SK-N-SH (cell line): ENCODE measurements at regions not wholly inside any gene's neighbourhood (a gene's known extent, or its start where the extent isn't known, plus 50 kb on each side); places are given as distances from the start of the nearest gene placed in this dataset.

Source experiments
- CTCF ChIA-PET: fragments of 300-600, 350-600 bp; formaldehyde crosslinking; extraction: SDS; loops from one replicate; lab custom pipeline; 2021; lab: Yijun Ruan, JAX
- POLR2A ChIA-PET: fragments of 350-600 bp; sonication (Branson Sonifier 250); formaldehyde crosslinking; extraction: SDS; loops from one replicate; lab custom pipeline; 2020; ENCODE audit warnings: antibody characterized with exemption, inconsistent platforms; lab: Yijun Ruan, JAX
- DNase-seq: peaks from one replicate; pipeline ENCODE4 v3.0.0; 2012
- H2AFZ ChIP-seq: fragments of 200-600 bp; sonication (generic); 2 replicates; pipeline ENCODE4 v1.8.1; 2016; ENCODE audit warnings: antibody characterized with exemption, mild to moderate bottlenecking, low read depth
- H3F3A ChIP-seq: fragments of 200-600 bp; sonication (generic); replicated peaks from 2 replicates; pipeline ENCODE3; 2016; ENCODE audit warnings: antibody characterized with exemption, mild to moderate bottlenecking; ENCODE audit not compliant: insufficient read depth
- H3K27ac ChIP-seq, 2 experiments: fragments of 200-500 bp in 1 of 2; fragments of 200-600 bp in 1 of 2; sonication (Bioruptor generic) in 1 of 2; sonication (generic), shearing (Covaris generic) in 1 of 2; 2 replicates each; pipeline versions ENCODE4 v1.5.1 to v1.6.1; 2014 to 2016; ENCODE audit warnings: low read depth in 2 of 2, inconsistent platforms in 1 of 2, low read length in 1 of 2, mild to moderate bottlenecking in 1 of 2, mixed read lengths in 1 of 2
- H3K27me3 ChIP-seq: fragments of 200-600 bp; sonication (generic), shearing (Covaris generic); 2 replicates; pipeline ENCODE4 v1.6.1; 2016; ENCODE audit warnings: mixed run types; ENCODE audit not compliant: insufficient read depth
- H3K36me3 ChIP-seq, 2 experiments: fragments of 200-500 bp in 1 of 2; fragments of 200-600 bp in 1 of 2; sonication (Bioruptor generic) in 1 of 2; sonication (generic) in 1 of 2; replicated peaks in 1 of 2; 2 replicates each; pipeline versions ENCODE3 to v1.5.1; 2014 to 2016; ENCODE audit warnings: low read length in 1 of 2, mild to moderate bottlenecking in 1 of 2; ENCODE audit not compliant: insufficient read depth in 2 of 2, control insufficient read depth in 1 of 2
- H3K4me1 ChIP-seq, 2 experiments: fragments of 200-500 bp in 1 of 2; fragments of 200-600 bp in 1 of 2; sonication (Bioruptor generic) in 1 of 2; sonication (generic), shearing (Covaris generic) in 1 of 2; 2 replicates each; pipeline versions ENCODE4 v1.5.1 to v1.6.1; 2014 to 2016; ENCODE audit warnings: low read depth in 1 of 2, low read length in 1 of 2, mixed run types in 1 of 2; ENCODE audit not compliant: insufficient read depth in 2 of 2, control insufficient read depth in 1 of 2
- H3K4me2 ChIP-seq: fragments of 200-600 bp; sonication (generic), shearing (Covaris generic); 2 replicates; pipeline ENCODE4 v1.6.1; 2017; ENCODE audit warnings: mixed run types
- H3K4me3 ChIP-seq, 2 experiments: fragments of 200-500 bp in 1 of 2; fragments of 200-600 bp in 1 of 2; sonication (Bioruptor generic) in 1 of 2; sonication (generic), shearing (Covaris generic) in 1 of 2; 2 replicates each; pipeline versions ENCODE4 v1.5.1 to v1.8.1; 2014 to 2016; ENCODE audit warnings: low read depth in 2 of 2, inconsistent platforms in 1 of 2, low read length in 1 of 2, mild to moderate bottlenecking in 1 of 2, mixed read lengths in 1 of 2, moderate library complexity in 1 of 2
- H3K79me2 ChIP-seq: fragments of 200-600 bp; sonication (generic); 2 replicates; pipeline ENCODE4 v1.8.1; 2017; ENCODE audit warnings: mild to moderate bottlenecking; ENCODE audit not compliant: insufficient read depth
- H3K9ac ChIP-seq: fragments of 200-600 bp; sonication (generic); 2 replicates; pipeline ENCODE4 v1.6.1; 2017; ENCODE audit warnings: mixed run types
- H3K9me2 ChIP-seq: fragments of 200-600 bp; sonication (generic); 2 replicates; pipeline ENCODE4 v1.6.1; 2017; ENCODE audit warnings: mixed run types
- H3K9me3 ChIP-seq: fragments of 200-600 bp; sonication (generic); 2 replicates; pipeline ENCODE4 v1.6.1; 2017; ENCODE audit warnings: mixed run types, mild to moderate bottlenecking, moderate library complexity
- H4K20me1 ChIP-seq: fragments of 200-600 bp; sonication (generic); 2 replicates; pipeline ENCODE4 v1.6.1; 2017; ENCODE audit warnings: mild to moderate bottlenecking, mixed run types; ENCODE audit not compliant: insufficient read depth
- EZH2phosphoT487 ChIP-seq: fragments of 200-600 bp; sonication (generic); IDR thresholded peaks from 2 replicates; pipeline ENCODE4 v1.6.1; 2017; ENCODE audit warnings: low read depth, mixed run types, mild to moderate bottlenecking, antibody characterized with exemption, moderate library complexity, borderline replicate concordance
- GABPA ChIP-seq: IDR thresholded peaks from 2 replicates; pipeline ENCODE4 v1.4.0; 2012; ENCODE audit warnings: low read depth, mild to moderate bottlenecking
- GATA2 ChIP-seq: sonication (generic); formaldehyde crosslinking; IDR thresholded peaks from 2 replicates; pipeline ENCODE4 v1.5.0; 2020; ENCODE audit warnings: mild to moderate bottlenecking, missing genetic modification reagents
- IRF3 ChIP-seq: fragments of 150-350 bp; IDR thresholded peaks from 2 replicates; pipeline ENCODE4 v1.6.1; 2016; ENCODE audit warnings: mild to moderate bottlenecking, low read depth, low read length
- MEF2A ChIP-seq: IDR thresholded peaks from 2 replicates; pipeline ENCODE4 v1.4.0; 2012; ENCODE audit warnings: low read depth, borderline replicate concordance
- NRF1 ChIP-seq: IDR thresholded peaks from 2 replicates; pipeline ENCODE4 v1.6.1; 2012; ENCODE audit warnings: low read depth, mild to moderate bottlenecking, low read length
- POLR2AphosphoS5 ChIP-seq: IDR thresholded peaks from 2 replicates; pipeline ENCODE4 v1.6.1; 2012; ENCODE audit warnings: low read depth, low read length
- RCOR1 ChIP-seq: fragments of 150-350 bp; IDR thresholded peaks from 2 replicates; pipeline ENCODE4 v1.6.1; 2017; ENCODE audit warnings: antibody characterized with exemption, low read length
- RFX5 ChIP-seq: IDR thresholded peaks from 2 replicates; pipeline ENCODE4 v1.6.1; 2012; ENCODE audit warnings: mild to moderate bottlenecking, improper control_type of control experiment, low read length
- TCF12 ChIP-seq: IDR thresholded peaks from 2 replicates; pipeline ENCODE4 v1.4.0; 2012
- USF1 ChIP-seq: IDR thresholded peaks from 2 replicates; pipeline ENCODE4 v1.4.0; 2012; ENCODE audit warnings: low read depth, borderline replicate concordance
- WGBS: methylation state at CpG from one replicate; pipeline ENCODE4 v1.1.6; 2017; ENCODE audit warnings: low lambda C conversion rate; 5-methylcytosine and 5-hydroxymethylcytosine counted together

- no peaks in the 10 kb centered on the region for H3K27me3 ChIP-seq
- POLR2A ChIA-PET: no interaction called here
- H2AFZ ChIP-seq: no peak overlapping the region
- no peak overlapping the region for H3K9ac ChIP-seq
- H3K36me3 ChIP-seq: no peaks in the 10 kb centered on the region
- peaks cover 13% of the 10 kb centered on the region for H3F3A ChIP-seq
- DNase-seq: no peak
- H3K4me1 ChIP-seq: no peaks in the 10 kb centered on the region
- no peak overlapping the region for H3K4me2 ChIP-seq
- H4K20me1 ChIP-seq: no peaks in the 10 kb centered on the region
- 24% methylated on average over 1 of the region's 1 CpG for WGBS
- H3K9me2 ChIP-seq: no peaks in the 10 kb centered on the region
- H3K27ac ChIP-seq: no peak overlapping the region
- H3K79me2 ChIP-seq: no peaks in the 10 kb centered on the region
- H3K4me3 ChIP-seq: no peak overlapping the region
- no peak for TF ChIP-seq EZH2phosphoT487
- TF ChIP-seq RCOR1: no peak
- TF ChIP-seq GABPA: no peak
- TF ChIP-seq, all 33 proteins: peak for 0
- CTCF ChIA-PET: no interaction called here
- 0 out of 2 replicates have a peak, but pooled peaks cover 4% of the 10 kb centered on the region for H3K9me3 ChIP-seq
Measured at GRCh38 chr6:140905050-140905449, 1227.7 kb upstream of the GJE1 start.

GRCh38 chr6:140897804-140898573 lies 1234.7 kb upstream of the GJE1 start:
- no peak for TF ChIP-seq USF1
- peak; percentile 33; the same call in 1 of the 2 replicates for TF ChIP-seq GABPA
- no peak for TF ChIP-seq MEF2A
- TF ChIP-seq POLR2AphosphoS5: 0 out of 2 replicates have a peak, but pooled peaks have one; percentile 25
- TF ChIP-seq GATA2 (CRISPR knock-in tag): no peak
- no peak for TF ChIP-seq TCF12
- TF ChIP-seq RFX5: no peak
- no peak for TF ChIP-seq IRF3
- TF ChIP-seq NRF1: no peak
- Histone ChIP-seq H3K27ac (peak overlapping the region; percentile 39 to 46; a peak in 2 of 4 replicates), H3K4me1 (no peaks in the 10 kb centered on the region), H3K9ac (peak overlapping the region; percentile 45; the same call in 1 of the 2 replicates), H3K36me3 (peaks cover 0 to 9% of the 10 kb centered on the region in 2 experiments), H3K9me2 (no peaks in the 10 kb centered on the region), H3K4me3 (peak overlapping the region; percentile 55 to 67), H3K27me3 (no peaks in the 10 kb centered on the region), H3K79me2 (peaks cover 45% of the 10 kb centered on the region), H3F3A (peaks cover under 1% of the 10 kb centered on the region), H3K9me3 (0 out of 2 replicates have a peak, but pooled peaks cover 4% of the 10 kb centered on the region), H3K4me2 (peak overlapping the region; percentile 30), H4K20me1 (no peaks in the 10 kb centered on the region), H2AFZ (peak overlapping the region; percentile 65; the same call in 1 of the 2 replicates)
- WGBS: 26% methylated on average over 8 of the region's 8 CpGs
- ChIA-PET CTCF (no interaction called here), POLR2A (no interaction called here)
- no peak for DNase-seq
